ENCODE measurements at regions not wholly inside any gene's neighbourhood (a gene's known extent, or its start where the extent isn't known, plus 50 kb on each side); places are given as distances from the start of the nearest gene placed in this dataset.

- TF ChIP-seq CTCF (IDR thresholded peaks at IDR 0.05; ENCODE audit: borderline replicate concordance, control extremely low read depth, extremely low read depth, insufficient read depth, missing control alignments): no peak
- in situ Hi-C loops (cut with MboI; ENCODE audit: low sequenced_read_pairs, unreplicated experiment): no loop called here
- no peak for DNase-seq (ENCODE audit: low spot score)
Measured at GRCh38 chr13:73800011-73800410, 334.2 kb downstream of the KLF12 start.

GRCh38 chr13:73794755-73795154 is 339.4 kb downstream of the KLF12 start:
- no peak for DNase-seq (ENCODE audit: low spot score)
- in situ Hi-C loops (cut with MboI; ENCODE audit: low sequenced_read_pairs, unreplicated experiment): no loop called here
- TF ChIP-seq CTCF (IDR thresholded peaks at IDR 0.05; ENCODE audit: borderline replicate concordance, control extremely low read depth, extremely low read depth, insufficient read depth, missing control alignments): no peak

- DNase-seq (ENCODE audit: low spot score): no peak
- no peak for TF ChIP-seq CTCF (IDR thresholded peaks at IDR 0.05; ENCODE audit: borderline replicate concordance, control extremely low read depth, extremely low read depth, insufficient read depth, missing control alignments)
- in situ Hi-C loops (cut with MboI; ENCODE audit: low sequenced_read_pairs, unreplicated experiment): no loop called here
Measured at GRCh38 chr13:73793361-73793760, 340.8 kb downstream of the KLF12 start.

- TF ChIP-seq CTCF (IDR thresholded peaks at IDR 0.05; ENCODE audit: borderline replicate concordance, control extremely low read depth, extremely low read depth, insufficient read depth, missing control alignments): no peak
- in situ Hi-C loops (cut with MboI; ENCODE audit: low sequenced_read_pairs, unreplicated experiment): no loop called here
- no peak for DNase-seq (ENCODE audit: low spot score)
Measured at GRCh38 chr13:73792796-73793195, 341.4 kb downstream of the KLF12 start.

GRCh38 chr13:73782450-73783449 is 351.5 kb downstream of the KLF12 start:
- TF ChIP-seq CTCF (IDR thresholded peaks at IDR 0.05; ENCODE audit: borderline replicate concordance, control extremely low read depth, extremely low read depth, insufficient read depth, missing control alignments): no peak
- in situ Hi-C loops (cut with MboI; ENCODE audit: low sequenced_read_pairs, unreplicated experiment): no loop called here
- no peak for DNase-seq (ENCODE audit: low spot score)

- TF ChIP-seq CTCF (IDR thresholded peaks at IDR 0.05; ENCODE audit: borderline replicate concordance, control extremely low read depth, extremely low read depth, insufficient read depth, missing control alignments): no peak
- no peak for DNase-seq (ENCODE audit: low spot score)
- in situ Hi-C loops (cut with MboI; ENCODE audit: low sequenced_read_pairs, unreplicated experiment): no loop called here
Measured at GRCh38 chr13:73781384-73781783, 352.8 kb downstream of the KLF12 start.
